T-helper 1 cell treated with Interleukin-12 subunit alpha and Interleukin-12 subunit beta and Interleukin-4 antibody, amounts not matched to agents 30 ng/mL and 1 ng/mL, for 36 hours (primary cell): ENCODE measurements at regions not wholly inside any gene's neighbourhood (a gene's known extent, or its start where the extent isn't known, plus 50 kb on each side); places are given as distances from the start of the nearest gene placed in this dataset.
"Not testable (repeated sequence)": the region's sequence is repeated elsewhere in the genome, so short reads cannot be mapped to it uniquely, and the experiment has no call there.

Experiments used
- intact Hi-C: fragments of 100-400 bp; cut with micrococcal nuclease; formaldehyde crosslinking; loops from one replicate; pipeline ENCODE4 v1.15.1; 2024

DNA sequence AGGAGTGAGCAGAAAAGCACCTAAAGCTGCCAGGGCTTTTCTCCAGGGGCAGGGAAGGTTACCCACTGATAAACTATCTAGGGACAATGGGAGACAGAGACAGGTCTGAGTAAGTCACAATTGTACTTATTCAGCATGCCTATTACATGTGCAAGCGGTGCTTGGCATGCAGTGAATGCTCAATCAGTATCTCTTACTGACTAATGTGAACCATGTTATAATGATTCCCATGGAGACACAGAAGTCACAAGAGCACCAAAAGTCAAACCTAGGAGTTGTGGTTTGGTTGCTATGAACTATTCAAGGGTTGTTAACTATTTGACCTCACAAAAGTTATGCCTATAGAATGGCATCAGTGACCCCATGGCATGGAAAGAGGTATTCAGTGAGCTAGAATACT lies 50.0 kb upstream of the RASGRP1 start:
- intact Hi-C loops, result no loop called here

DNA sequence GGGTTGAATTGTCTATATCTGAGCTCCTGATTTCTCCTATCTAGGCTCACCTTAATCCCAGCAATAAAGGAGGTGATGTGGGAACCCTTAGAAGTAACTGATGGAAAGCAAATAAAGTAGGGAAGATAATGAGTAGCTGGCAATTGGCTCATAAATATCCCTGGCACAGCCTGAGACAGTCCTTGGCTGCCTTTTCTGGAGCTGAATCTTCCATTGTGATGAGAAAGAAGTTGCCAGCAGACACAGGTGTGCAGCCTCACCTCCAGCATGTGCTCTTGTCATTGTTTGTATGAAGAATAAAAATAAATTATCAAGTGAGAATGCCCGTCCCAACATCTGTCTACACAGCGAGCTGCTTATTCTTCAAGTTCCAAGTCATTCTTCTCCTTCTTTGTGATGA lies 53.2 kb upstream of the RASGRP1 start:
- intact Hi-C loops, result no loop called here

DNA sequence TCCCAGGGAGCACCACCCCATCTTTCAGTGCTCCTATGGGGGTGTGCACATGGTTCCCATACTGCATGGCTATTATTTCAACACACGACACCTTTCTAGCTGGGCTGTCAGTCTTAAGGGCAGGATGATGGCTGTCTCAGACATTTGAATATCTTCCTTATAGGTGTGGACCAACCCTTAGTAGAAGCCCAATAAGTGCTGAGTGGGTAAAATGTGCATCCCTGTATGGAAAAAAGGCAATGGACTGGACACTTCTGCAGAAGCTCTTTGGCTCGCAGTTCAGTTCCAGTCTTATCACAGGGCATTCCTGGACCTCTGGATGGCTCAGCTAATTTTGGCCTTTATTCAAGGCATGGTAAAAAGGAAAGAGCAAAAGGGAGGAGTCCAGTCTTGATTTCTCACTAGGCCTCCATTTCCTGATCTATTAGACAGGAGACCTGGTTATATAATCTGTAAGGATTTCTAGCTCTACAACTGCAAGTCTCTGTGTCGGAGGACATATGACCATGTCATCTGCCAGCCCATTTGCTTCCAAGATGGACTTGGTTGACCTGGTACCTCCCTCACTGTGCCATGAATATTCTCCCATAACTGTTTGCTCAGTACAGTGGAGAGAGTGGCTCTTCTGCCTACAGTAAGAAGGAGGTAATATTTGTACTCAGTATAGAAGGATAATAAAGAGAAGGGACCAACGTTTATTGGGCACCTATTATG lies 53.8 kb upstream of the RASGRP1 start:
- intact Hi-C loops, result no loop called here

DNA sequence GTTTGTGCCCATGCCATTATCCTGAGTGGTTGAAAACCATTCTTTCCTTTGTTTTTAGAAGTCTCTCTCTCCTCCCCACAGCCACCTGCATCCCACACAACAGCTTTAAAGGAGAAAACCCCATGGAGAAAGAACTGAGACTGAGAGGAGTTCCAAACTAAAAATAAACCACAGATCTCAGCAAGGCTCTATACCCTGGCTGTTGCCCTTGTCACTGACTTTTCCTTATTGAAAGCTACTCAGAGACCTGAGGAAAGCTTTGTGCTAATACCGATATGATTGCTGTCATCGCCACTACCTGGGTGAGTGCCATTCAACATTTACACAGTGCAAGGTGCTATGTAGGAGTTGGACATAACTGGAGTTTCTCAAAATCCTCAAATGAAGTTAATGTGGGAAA lies 55.5 kb upstream of the RASGRP1 start:
- intact Hi-C loops, result no loop called here

DNA sequence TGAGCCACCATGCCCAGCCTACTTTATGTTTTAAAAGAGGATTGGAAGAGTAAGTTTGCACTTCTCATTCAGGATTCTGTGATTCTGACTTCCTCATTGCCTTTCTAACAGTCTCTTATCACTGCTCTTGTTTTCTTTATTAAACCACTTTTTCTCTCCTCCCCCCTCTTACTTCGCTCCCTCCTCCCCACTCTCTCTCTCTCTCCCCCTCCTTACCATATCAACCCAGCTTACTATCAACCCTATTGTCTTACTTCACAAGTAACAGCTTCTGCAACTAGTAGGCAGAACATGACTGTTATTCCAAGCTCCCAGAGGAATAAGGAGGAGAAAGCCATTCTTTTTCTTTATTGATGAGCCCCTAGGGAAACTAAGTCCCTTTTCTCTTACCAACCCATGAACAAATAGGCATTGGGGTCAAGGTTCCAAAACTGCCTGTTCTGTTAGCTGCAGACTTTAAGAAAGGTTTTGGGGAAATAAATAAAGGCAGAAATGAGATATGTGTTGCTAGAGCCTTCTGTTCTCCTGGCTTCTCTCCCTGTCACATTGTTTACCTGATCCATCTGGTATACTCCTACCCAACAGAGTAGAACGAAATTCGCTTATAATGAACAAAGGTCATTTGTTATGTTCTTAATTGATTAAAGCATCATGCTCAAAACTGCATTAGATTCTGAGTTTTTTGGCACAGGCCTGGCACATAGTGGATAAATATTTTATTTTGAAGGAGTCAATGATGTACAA lies 56.4 kb upstream of the RASGRP1 start:
- intact Hi-C loops, result no loop called here

DNA sequence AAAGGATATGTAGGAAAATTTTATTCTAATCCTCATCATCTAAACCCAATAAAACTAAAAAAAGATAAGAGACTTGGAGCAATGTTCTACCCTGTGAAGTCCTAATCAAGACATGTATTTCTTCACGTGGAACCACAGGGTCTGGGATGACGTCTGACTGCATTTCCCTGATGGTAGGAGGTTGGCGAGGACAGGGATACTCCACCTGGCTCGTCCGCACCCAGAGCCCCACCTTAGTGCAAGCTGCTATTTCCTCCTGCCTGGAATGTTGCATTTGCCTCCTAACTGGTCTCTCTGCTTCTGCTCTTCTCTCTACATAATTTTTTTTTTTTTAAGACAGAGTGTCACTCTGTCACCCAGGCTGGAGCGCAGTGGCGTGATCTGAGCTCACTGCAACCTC lies 57.7 kb upstream of the RASGRP1 start:
- intact Hi-C loops, result no loop called here

DNA sequence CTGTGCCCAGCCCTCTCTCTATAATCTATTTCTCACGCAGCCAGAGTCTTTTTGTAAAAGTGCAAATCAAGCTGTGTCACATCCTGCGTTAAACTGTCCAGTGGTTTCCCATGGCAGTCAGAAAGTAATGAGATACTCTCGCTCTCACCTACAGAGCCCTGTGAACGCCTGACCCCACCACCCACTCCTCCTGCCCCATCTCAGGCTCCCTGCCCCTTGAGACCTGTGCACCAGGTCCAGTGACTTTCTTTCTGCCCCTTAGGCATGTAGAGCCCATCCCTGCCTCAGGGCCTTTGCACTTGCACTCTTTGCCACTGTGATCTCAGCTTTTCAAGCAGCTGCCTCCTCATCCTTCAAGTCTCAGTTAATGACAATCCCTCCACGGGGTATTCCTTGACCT lies 58.3 kb upstream of the RASGRP1 start:
- intact Hi-C loops, result no loop called here

DNA sequence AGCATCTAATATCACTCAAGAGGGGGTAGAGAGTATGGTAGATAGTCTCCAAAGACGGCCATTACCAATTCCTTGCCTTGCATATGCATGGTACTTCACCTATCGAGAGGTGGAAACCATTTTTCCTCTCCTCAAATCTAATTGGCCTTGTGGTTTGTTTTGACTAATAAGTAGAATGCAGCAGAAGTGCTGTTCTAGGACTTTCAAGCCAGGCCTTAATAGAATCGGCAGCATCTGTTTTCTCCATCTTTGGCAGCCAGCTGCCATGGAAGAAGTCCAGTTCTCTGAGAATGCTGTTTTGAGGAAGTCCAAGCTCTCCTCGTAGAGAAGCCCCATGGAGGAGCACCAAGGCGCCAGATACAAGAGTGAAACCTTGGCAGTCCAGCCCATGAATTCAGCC lies 59.1 kb upstream of the RASGRP1 start:
- intact Hi-C loops, result no loop called here

DNA sequence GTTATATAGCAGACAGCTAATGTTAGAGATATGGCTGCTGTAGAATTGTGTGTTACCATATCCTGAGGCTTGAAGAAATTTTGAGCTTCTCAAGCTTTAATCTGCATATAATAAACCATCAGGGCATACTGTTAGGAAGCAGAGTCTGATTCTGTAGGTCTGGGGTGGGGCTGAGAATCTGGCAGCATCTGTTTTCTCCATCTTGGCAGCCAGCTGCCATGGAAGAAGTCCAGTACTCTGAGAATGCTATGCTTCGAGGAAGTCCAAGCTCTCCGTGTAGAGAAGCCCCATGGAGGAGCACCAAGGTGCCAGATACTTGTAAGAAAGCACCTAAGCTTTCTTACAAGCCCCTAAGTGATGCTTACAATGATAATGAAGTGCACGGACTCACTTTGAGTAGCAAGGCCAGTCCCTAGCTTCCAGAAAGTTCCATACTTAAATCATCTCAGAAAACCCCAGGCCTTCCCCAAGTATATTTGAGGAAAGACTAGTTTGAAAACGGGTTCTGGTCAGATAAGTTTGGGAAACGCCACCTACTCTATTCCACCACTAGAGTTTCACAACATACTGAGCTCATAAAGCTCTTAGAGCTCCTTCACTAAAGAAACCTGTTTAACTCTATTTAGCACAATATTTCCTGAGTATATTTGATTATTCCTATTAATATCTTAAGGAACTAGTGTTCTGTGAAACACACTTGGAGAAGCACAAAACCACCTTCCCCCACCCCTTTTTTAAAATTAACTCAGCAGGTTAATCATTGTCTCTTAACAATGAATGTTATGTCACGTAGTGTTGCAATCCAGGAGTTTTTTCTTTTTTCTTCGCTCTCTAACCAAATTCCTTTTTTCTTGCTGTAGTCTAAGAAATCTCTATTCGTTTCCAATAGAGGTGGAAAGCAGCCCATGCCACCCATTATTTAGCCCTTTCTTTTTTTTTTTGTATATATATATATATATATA lies 59.9 kb upstream of the RASGRP1 start:
- intact Hi-C loops, result no loop called here

DNA sequence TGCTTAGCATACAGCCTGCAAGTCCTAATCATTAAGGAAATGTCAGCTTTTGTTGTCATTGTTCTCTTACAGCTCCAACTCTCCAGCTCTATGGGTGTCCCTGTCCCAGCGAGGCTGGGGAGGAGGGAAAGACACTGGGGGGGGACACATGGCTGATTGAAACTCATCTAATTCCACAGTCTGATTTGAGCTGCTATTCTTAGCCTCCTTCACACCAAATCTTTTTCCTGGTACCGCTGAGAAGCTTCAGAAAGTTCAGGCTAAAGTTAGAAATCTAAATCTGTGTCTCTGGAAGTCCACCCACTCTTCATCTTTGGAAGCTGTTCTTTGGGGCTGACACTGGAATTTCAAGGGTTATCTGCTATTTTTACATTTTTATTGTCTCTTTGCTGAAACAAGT lies 61.3 kb upstream of the RASGRP1 start:
- intact Hi-C loops, result loop anchor here (1.0 kb wide), 1 partner anchor 8 kb away; no protein-coding TSS in a partner anchor

DNA sequence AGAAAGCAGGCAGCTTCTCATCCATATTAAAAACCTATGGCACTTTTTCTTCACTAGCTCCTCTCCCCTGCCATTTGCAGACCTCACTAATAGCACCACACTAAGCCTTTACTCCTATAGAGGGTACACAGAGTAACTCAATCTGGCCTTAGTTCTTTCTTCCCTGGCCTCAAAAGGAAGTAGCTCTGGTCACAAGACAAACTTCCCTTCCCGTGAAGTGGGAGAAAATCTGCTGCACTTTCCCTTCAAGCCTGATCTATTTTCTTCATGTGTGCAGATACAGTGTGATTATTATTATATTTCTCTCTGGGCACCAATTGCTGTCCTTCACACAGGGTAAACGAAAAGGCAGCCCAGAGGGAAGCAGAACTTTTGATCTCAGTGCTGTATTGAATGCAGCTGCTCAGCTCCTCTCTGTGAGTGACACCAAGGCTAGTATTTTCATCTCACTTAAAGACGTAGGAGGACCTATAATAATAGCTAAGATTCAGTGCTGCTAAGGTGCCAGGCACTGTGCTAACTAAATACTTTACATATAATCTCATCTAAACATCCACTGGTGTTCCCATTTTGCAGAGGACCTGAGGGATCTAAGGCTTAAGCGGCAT lies 61.9 kb upstream of the RASGRP1 start:
- intact Hi-C loops, result loop anchor here (1.0 kb wide), 1 partner anchor 8 kb away; no protein-coding TSS in a partner anchor

DNA sequence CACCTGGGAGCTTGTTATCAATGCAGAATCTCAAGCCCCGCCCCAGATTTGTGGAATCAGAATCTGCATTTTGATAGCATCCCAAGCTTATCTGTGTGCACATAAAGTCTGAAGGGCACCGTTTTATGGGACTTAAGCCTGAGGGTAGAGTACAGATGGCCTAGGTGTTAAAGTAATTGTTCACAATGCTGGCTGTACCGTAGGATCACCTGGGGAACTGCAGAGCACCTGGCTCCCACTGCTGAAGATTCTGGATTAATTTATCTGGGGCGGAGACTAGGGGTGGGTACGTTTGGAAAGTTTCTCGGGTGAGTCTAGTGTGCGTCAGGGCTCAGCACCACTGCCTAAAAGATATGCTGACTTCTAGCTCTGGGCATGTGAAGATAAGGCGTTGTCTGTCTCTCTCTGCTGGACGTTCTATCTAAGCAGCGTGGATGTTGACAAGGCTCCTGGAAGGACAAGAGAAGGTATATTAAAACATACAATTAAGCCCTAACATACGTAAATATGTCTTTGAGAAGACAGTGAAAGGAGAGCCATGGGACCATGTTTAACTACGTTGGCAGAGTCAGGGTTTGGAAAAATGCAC lies 63.2 kb upstream of the RASGRP1 start:
- intact Hi-C loops, result no loop called here

DNA sequence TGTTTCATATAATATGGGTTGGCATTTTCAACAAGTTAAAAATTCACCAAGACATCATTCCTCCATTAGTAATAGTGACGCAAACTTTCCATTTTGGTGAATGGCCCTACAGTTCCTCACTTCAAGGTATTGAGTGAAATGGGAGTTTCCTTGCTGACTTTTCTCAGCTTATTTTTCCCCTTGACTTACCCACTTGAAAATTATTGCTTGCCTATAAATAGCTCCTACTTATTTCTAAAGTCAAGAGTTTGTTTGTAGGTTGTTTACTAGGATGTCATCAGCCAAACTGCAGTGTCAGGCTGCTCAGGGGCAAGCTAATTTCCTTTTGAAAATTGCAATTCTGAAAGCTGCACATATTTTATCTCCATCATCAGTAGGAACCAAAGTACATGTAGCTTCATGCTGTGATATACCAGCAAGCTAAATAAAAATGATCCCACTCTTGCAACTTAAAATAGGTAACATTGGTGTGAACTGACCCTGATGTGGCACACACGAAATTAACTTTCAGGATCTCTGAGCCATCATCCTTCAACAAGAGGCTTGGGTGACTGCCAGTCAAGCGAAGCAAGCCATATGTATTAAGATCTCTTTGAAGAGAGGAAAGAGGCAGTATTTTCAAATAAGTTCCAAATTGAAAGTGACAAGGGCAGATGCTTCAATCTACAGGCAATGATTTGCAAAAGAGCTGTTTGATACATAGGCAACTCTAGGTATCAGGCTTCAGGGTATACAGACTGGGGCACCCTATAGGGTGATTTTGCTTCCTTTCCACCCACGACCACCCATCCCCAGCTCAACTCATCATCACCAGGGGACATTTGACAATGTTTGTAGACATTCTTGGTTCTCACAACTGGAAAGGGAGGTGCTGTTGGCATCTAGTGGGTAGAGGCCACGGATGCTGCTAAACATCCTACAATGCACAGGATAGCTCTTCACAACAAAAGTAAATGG lies 66.8 kb upstream of the RASGRP1 start:
- intact Hi-C loops, result loop anchor here (1.0 to 2.0 kb wide), 2 partner anchors 20 to 21 kb away; no protein-coding TSS in a partner anchor

DNA sequence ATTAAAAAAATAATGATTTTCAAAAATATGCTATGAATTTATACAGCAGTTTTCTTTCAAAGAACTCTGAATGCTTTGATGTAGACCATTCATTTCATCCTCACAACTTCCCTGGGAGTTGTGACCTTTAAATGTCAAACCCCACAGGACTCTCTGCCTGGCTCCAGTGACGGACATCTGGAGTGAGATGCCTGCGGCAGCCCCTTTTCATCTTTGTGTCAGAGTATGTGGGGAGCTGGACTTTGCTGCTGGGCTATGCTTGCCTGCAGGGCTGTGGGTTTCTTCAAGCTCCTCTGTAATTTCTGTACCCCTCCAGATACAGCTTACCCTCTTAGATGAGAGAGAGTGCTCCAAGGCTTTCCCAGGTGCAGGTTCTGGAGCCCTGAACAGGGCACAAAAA lies 70.6 kb upstream of the RASGRP1 start:
- intact Hi-C loops, result no loop called here

DNA sequence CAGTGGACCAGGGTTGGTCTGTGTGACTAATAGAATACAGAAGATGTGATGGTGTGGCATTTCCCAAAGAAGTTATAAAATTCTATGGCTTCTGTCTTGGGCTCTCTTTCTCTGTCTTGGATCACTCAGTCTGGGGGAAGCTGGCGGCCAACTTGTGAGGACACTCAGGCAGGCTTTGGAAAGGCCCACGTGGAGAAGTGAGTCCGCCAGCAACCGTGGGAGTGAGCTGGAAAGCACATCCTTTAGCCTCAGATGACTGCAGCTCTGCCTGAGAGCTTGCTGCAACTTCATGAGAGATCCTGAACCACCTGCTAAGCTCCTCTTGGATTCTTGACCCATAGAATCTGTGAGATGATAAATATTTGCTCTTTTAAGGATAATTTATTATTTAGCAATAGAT lies 72.0 kb upstream of the RASGRP1 start:
- intact Hi-C loops, result no loop called here

DNA sequence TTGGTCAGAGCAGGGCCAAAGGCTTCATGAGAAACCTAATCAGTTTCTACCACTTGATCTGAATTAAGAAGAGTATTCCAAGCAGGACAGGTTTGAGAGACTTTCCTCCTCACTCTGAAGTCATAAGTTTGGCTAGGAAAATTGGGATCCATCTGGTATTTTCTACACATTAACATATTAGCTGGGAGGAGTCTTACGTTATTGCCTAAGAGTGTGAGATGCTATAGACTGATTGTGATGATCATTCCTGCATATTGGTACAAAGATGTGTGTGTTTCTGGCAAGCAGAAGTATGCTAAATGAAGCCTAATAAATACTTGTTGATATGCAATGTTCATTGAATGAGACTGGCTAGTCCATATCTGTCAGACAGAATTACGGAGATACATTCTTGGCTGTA lies 73.5 kb upstream of the RASGRP1 start:
- intact Hi-C loops, result no loop called here

DNA sequence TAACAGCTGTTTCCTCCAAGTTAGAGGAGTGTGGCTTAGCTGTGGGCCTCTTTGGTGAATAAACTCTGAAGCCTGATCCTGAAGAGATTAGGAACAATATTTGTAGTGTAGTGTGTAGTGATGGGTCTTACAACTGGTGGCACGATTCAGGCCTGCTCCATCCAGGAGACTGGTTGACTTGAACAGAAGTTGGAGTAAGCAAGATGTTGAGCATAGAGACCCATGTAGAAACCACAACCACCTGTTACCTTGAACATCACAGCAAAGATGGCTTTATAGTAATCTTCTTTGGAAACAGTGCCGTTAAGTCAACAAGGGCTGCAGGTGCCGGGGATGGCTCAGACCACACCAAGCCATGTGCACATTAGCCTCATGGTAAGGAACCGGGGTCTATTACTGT lies 74.2 kb upstream of the RASGRP1 start:
- intact Hi-C loops, result no loop called here

DNA sequence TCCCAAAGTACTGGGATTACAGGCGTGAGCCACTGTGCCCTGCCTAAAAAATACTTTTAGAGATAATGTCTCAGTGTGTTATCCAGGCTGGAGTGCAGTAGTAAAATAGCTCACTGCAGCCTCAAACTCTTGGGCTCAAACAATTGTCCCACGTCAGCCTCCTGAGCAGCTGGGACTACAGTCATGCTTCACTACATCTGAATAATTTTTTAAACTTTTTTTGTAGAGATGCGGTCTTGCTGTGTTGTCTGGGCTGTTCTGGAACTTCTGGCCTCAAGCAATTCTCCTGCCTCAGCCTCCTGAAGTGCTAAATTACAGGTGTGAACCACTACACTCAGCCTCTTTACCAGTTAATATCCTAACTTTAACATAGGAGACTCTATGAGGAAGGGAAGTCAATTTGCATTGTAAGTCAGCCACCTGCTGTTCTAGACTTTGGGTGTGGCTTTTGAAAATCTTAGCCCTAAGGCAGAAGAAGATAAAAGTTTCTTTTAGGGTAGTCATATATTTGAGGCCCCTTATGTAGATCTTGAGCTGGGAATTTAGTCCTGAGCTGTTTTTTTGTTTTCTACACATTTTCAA lies 78.2 kb upstream of the RASGRP1 start:
- intact Hi-C loops, result no loop called here

DNA sequence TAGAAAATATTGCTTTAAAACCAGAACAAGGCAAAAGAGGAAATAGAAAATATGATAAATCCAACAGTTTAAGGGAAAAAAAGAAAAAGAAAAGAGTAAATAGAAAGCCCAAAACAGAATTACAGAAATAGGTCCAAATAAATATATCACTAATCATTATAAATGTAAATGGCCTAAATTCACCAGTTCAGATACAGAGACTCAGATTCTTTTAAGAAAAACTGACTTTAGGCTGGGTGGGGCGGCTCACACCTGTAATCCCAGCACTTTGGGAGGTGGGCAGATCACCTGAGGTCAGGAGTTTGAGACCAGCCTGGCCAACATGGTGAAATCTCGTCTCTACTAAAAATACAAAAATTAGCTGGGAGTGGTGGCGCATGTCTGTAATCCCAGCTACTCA lies 79.7 kb upstream of the RASGRP1 start:
- intact Hi-C loops, result not testable (repeated sequence)
